ENCODE measurements at regions not wholly inside any gene's neighbourhood (a gene's known extent, or its start where the extent isn't known, plus 50 kb on each side); places are given as distances from the start of the nearest gene placed in this dataset.

GRCh38 chr5:111004291-111004690 lies 67.2 kb upstream of the TSLP start:
- DNase-seq = no peak

GRCh38 chr5:111010783-111011182 lies 60.7 kb upstream of the TSLP start:
- DNase-seq = no peak

GRCh38 chr5:111013011-111013410 lies 58.5 kb upstream of the TSLP start:
- no peak for DNase-seq

GRCh38 chr5:111016801-111017200 lies 54.7 kb upstream of the TSLP start:
- no peak for DNase-seq

- no peak for DNase-seq
Measured at GRCh38 chr5:111017731-111018130, 53.8 kb upstream of the TSLP start.

Measured in skin of body (tissue), 1 donor.